Mesenchymal stem cell (in vitro differentiated cells and primary cell): ENCODE measurements at regions not wholly inside any gene's neighbourhood (a gene's known extent, or its start where the extent isn't known, plus 50 kb on each side); places are given as distances from the start of the nearest gene placed in this dataset.

ENCODE experiments used
- DNase-seq: peaks from one replicate; pipeline ENCODE4 v3.0.0-alpha.2; 2013
- H2AFZ ChIP-seq: one replicate; pipeline ENCODE4 v1.6.1; 2013; ENCODE audit warnings: low read depth, mild to moderate bottlenecking, control low read depth, inconsistent platforms, low read length, moderate library complexity
- H2AK5ac ChIP-seq: 2 replicates; pipeline ENCODE4 v1.6.1; 2013; ENCODE audit warnings: low read length, moderate library complexity, mild to moderate bottlenecking, inconsistent platforms; ENCODE audit not compliant: severe bottlenecking
- H2BK120ac ChIP-seq: one replicate; pipeline ENCODE4 v1.6.1; 2013; ENCODE audit warnings: low read depth, mild to moderate bottlenecking, inconsistent platforms, low read length, moderate library complexity
- H2BK12ac ChIP-seq, 2 experiments: one replicate each; pipeline ENCODE4 v1.6.1; 2013; ENCODE audit warnings: inconsistent platforms in 2 of 2, low read length in 2 of 2, mild to moderate bottlenecking in 2 of 2, moderate library complexity in 2 of 2, control low read depth in 1 of 2
- H2BK15ac ChIP-seq: one replicate; pipeline ENCODE4 v1.6.1; 2013; ENCODE audit warnings: mild to moderate bottlenecking, low read depth, inconsistent platforms; ENCODE audit not compliant: poor library complexity, severe bottlenecking
- H2BK5ac ChIP-seq: 2 replicates; pipeline ENCODE4 v1.6.1; 2013; ENCODE audit warnings: low read depth, mild to moderate bottlenecking, low read length, control low read depth, inconsistent platforms; ENCODE audit not compliant: poor library complexity, severe bottlenecking
- H3K14ac ChIP-seq, 2 experiments: one replicate each; pipeline ENCODE4 v1.6.1; 2013; ENCODE audit warnings: inconsistent platforms in 2 of 2, low read length in 2 of 2, control low read depth in 1 of 2, mild to moderate bottlenecking in 1 of 2, moderate library complexity in 1 of 2
- H3K18ac ChIP-seq, 2 experiments: one replicate each; pipeline ENCODE4 v1.6.1; 2013; ENCODE audit warnings: inconsistent platforms in 2 of 2, low read length in 2 of 2, control low read depth in 1 of 2, low read depth in 1 of 2, mild to moderate bottlenecking in 1 of 2
- H3K23ac ChIP-seq, 2 experiments: one replicate each; pipeline ENCODE4 v1.6.1; 2013; ENCODE audit warnings: inconsistent platforms in 2 of 2, low read length in 2 of 2, mild to moderate bottlenecking in 2 of 2, moderate library complexity in 2 of 2, control low read depth in 1 of 2
- H3K27ac ChIP-seq: 2 replicates; pipeline ENCODE4 v1.5.1; 2013; ENCODE audit warnings: mild to moderate bottlenecking, moderate library complexity, low read length, control low read depth, inconsistent platforms; ENCODE audit not compliant: poor library complexity, severe bottlenecking
- H3K27me3 ChIP-seq, 2 experiments: 2 replicates each; pipeline versions ENCODE4 v1.6.1 to v1.7.0; 2013; ENCODE audit warnings: low read length in 2 of 2, mild to moderate bottlenecking in 2 of 2, moderate library complexity in 2 of 2, control low read depth in 1 of 2, inconsistent platforms in 1 of 2; ENCODE audit not compliant: control insufficient read depth in 1 of 2, insufficient read depth in 1 of 2
- H3K36me3 ChIP-seq, 2 experiments: 2 replicates each; pipeline versions ENCODE4 v1.6.1 to v1.7.0; 2013; ENCODE audit warnings: low read length in 2 of 2, control low read depth in 1 of 2, inconsistent platforms in 1 of 2, low read depth in 1 of 2, mild to moderate bottlenecking in 1 of 2; ENCODE audit not compliant: insufficient read depth in 2 of 2, control insufficient read depth in 1 of 2
- H3K4ac ChIP-seq, 2 experiments: one replicate each; pipeline ENCODE4 v1.6.1; 2013; ENCODE audit warnings: inconsistent platforms in 2 of 2, low read length in 2 of 2, mild to moderate bottlenecking in 2 of 2, moderate library complexity in 2 of 2, control low read depth in 1 of 2, low read depth in 1 of 2
- H3K4me1 ChIP-seq: 2 replicates; pipeline ENCODE4 v1.6.1; 2013; ENCODE audit warnings: low read depth, low read length, control low read depth; ENCODE audit not compliant: control insufficient read depth, insufficient read depth
- H3K4me2 ChIP-seq: 2 replicates; pipeline ENCODE4 v1.6.1; 2013; ENCODE audit warnings: low read length, mild to moderate bottlenecking, inconsistent platforms; ENCODE audit not compliant: poor library complexity, severe bottlenecking
- H3K4me3 ChIP-seq, 2 experiments: 2 replicates each; pipeline versions ENCODE4 v1.5.1 to v1.7.0; 2013; ENCODE audit warnings: low read length in 2 of 2, mild to moderate bottlenecking in 2 of 2, control low read depth in 1 of 2, low read depth in 1 of 2; ENCODE audit not compliant: insufficient read depth in 1 of 2
- H3K79me1 ChIP-seq: replicated peaks from 2 replicates; pipeline ENCODE4 v1.6.1; 2013; ENCODE audit warnings: mild to moderate bottlenecking, control low read depth, low read length, inconsistent platforms; ENCODE audit not compliant: poor library complexity, severe bottlenecking
- H3K9ac ChIP-seq: 2 replicates; pipeline ENCODE4 v1.7.0; 2013; ENCODE audit warnings: mild to moderate bottlenecking, low read length, moderate library complexity
- H3K9me3 ChIP-seq: 2 replicates; pipeline ENCODE4 v1.7.0; 2013; ENCODE audit warnings: mild to moderate bottlenecking, low read length; ENCODE audit not compliant: control insufficient read depth
- H4K8ac ChIP-seq: one replicate; pipeline ENCODE4 v1.6.1; 2013; ENCODE audit warnings: inconsistent platforms, mild to moderate bottlenecking, low read length, moderate library complexity
- H4K91ac ChIP-seq: one replicate; pipeline ENCODE4 v1.6.1; 2013; ENCODE audit warnings: mild to moderate bottlenecking, low read length, inconsistent platforms
- WGBS: methylation state at CpG from one replicate; pipeline ENCODE4 v1.1.7; 2013; ENCODE audit warnings: mixed read lengths; 5-methylcytosine and 5-hydroxymethylcytosine counted together

DNA sequence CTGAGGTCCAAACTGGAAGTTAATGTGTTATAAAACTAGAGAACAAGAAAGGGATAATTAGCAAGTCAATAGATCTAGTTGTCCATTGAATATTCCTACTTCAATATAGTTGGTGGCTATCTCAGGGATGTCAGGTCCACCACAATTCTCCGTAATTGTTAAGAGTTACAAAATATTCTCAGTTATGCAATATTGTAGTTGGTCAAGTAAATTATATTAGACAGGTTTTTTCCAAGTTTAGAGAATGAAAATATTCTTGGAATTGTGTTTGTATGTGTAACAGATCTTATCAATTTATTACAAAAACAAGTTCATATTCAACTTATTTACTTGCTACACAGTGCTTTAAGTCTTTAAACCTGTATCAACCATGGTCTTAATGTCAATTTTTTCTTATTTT lies 547.4 kb downstream of the SPRY1 start:
- Histone ChIP-seq H3K27me3 (no peaks in the 10 kb centered on the region), H3K23ac (no peak overlapping the region), H3K27ac (no peak overlapping the region), H2BK120ac (no peak overlapping the region), H2BK12ac (no peak overlapping the region), H4K8ac (no peak overlapping the region), H3K4me3 (no peak overlapping the region), H2BK5ac (no peak overlapping the region), H3K4me1 (no peaks in the 10 kb centered on the region), H3K4me2 (no peak overlapping the region), H3K9me3 (no peaks in the 10 kb centered on the region), H2AK5ac (no peak overlapping the region), H2AFZ (no peak overlapping the region), H3K4ac (no peak overlapping the region), H2BK15ac (no peak overlapping the region), H3K79me1 (no peaks in the 10 kb centered on the region), H3K18ac (no peak overlapping the region), H3K36me3 (no peaks in the 10 kb centered on the region), H3K14ac (no peak overlapping the region), H3K9ac (no peak overlapping the region), H4K91ac (no peak overlapping the region)
- no CpG with 5 or more reads among the region's 1 CpG for WGBS
- DNase-seq: no peak

DNA sequence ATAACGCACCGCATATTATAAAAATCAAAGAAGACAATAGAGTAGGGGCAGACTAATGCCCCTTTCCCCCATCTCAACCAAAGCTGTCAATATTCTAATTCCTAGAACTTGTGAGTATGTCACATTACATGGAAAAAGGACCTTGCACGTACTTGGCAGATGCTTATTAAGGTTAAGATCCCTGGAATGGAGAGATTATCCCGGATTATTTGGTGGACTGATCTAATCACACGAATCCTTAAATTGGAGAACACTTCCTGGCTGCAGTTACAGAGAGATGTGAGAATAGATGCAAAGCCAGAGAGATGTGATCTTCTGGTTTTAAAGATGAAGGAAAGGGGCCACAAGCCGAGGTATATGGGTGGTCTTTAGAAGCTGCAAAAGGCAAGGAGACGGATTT lies 548.7 kb downstream of the SPRY1 start:
- H3K9me3 ChIP-seq: no peaks in the 10 kb centered on the region
- no peak overlapping the region for H4K91ac ChIP-seq
- no peaks in the 10 kb centered on the region for H3K27me3 ChIP-seq
- no peak overlapping the region for H2BK12ac ChIP-seq
- no peak overlapping the region for H3K14ac ChIP-seq
- no peak for DNase-seq
- no peak overlapping the region for H2AFZ ChIP-seq
- no peak overlapping the region for H3K4ac ChIP-seq
- H3K23ac ChIP-seq: no peak overlapping the region
- no peaks in the 10 kb centered on the region for H3K4me1 ChIP-seq
- H2BK120ac ChIP-seq: no peak overlapping the region
- H3K27ac ChIP-seq: no peak overlapping the region
- H3K79me1 ChIP-seq: no peaks in the 10 kb centered on the region
- WGBS: 95% methylated on average over 6 of the region's 7 CpGs
- H3K36me3 ChIP-seq: no peaks in the 10 kb centered on the region
- H2BK15ac ChIP-seq: no peak overlapping the region
- no peak overlapping the region for H2BK5ac ChIP-seq
- no peak overlapping the region for H3K9ac ChIP-seq
- H3K4me3 ChIP-seq: no peak overlapping the region
- H3K18ac ChIP-seq: no peak overlapping the region
- H4K8ac ChIP-seq: no peak overlapping the region
- H3K4me2 ChIP-seq: no peak overlapping the region
- H2AK5ac ChIP-seq: no peak overlapping the region

DNA sequence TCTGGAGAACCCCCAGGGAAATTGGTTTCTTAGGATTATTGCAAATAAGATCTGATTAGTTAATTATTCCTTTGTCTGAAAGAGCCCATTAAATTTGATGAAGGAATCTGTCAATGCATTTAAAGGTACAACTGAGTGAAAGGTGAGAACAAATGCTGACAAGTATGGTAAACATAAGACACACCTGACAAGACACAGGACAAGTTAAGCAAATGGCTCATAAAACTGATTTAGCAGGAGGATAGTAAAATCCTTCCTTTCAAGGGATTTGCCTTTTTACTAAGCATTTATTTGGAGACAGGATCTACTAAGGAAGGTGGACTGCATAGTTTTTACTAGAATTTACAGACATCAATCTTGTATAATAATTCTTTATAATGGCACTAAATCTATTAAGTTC lies 553.9 kb downstream of the SPRY1 start:
- H2BK120ac ChIP-seq: no peak overlapping the region
- no peak overlapping the region for H3K27ac ChIP-seq
- no peak overlapping the region for H3K14ac ChIP-seq
- no peak overlapping the region for H2BK12ac ChIP-seq
- no peaks in the 10 kb centered on the region for H3K4me1 ChIP-seq
- H4K91ac ChIP-seq: no peak overlapping the region
- no peak overlapping the region for H4K8ac ChIP-seq
- no peaks in the 10 kb centered on the region for H3K9me3 ChIP-seq
- H3K79me1 ChIP-seq: no peaks in the 10 kb centered on the region
- H3K36me3 ChIP-seq: no peaks in the 10 kb centered on the region
- H2BK5ac ChIP-seq: no peak overlapping the region
- no peak overlapping the region for H2AFZ ChIP-seq
- H3K18ac ChIP-seq: no peak overlapping the region
- H3K4ac ChIP-seq: no peak overlapping the region
- H2AK5ac ChIP-seq: no peak overlapping the region
- H3K23ac ChIP-seq: no peak overlapping the region
- H2BK15ac ChIP-seq: no peak overlapping the region
- H3K4me3 ChIP-seq: no peak overlapping the region
- H3K4me2 ChIP-seq: no peak overlapping the region
- DNase-seq: no peak
- no peaks in the 10 kb centered on the region for H3K27me3 ChIP-seq
- H3K9ac ChIP-seq: no peak overlapping the region

DNA sequence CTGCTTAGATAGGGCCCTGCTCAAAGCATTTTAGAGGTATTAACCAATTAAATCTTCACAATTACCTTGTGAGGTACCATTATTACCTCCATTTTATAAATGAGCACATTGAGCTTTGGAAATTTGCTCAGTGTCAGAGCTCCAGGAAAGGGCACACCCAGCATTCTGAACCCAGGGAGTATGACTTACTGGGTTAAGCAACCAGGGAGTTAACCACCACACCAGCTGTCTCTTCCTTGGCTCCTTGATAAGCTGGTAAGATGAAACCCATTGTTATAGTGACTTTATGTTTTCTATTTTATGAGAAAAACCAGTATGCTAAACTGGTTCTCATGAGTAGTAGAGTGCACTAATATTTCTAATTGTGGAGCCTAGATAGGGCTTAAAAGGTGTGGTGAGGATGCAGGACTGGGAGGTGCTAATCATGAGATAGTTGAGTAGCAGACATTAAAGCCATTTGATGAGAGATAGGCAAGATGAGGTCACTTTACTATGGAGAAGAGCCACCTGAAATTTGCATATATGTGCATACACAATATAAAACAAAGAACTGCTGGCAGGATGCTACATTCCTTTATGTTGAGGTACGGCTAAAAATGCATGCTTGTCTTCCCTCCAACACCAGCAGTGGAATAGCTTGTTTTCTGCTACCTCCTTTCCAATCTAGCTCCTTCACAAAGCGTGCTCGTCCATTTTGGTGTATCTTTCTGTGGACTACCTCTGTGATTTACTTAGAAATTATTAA lies 556.1 kb downstream of the SPRY1 start:
- no peak overlapping the region for H2BK5ac ChIP-seq
- H3K14ac ChIP-seq: no peak overlapping the region
- no peak overlapping the region for H3K4me2 ChIP-seq
- no peaks in the 10 kb centered on the region for H3K27me3 ChIP-seq
- no peak overlapping the region for H2AFZ ChIP-seq
- peaks cover 1% of the 10 kb centered on the region for H3K4me1 ChIP-seq
- DNase-seq: no peak
- H2BK15ac ChIP-seq: no peak overlapping the region
- no peaks in the 10 kb centered on the region for H3K9me3 ChIP-seq
- no peaks in the 10 kb centered on the region for H3K36me3 ChIP-seq
- 91% methylated on average over 1 of the region's 3 CpGs for WGBS
- no peak overlapping the region for H3K4ac ChIP-seq
- no peak overlapping the region for H2AK5ac ChIP-seq
- H2BK120ac ChIP-seq: no peak overlapping the region
- no peak overlapping the region for H3K4me3 ChIP-seq
- H3K79me1 ChIP-seq: no peaks in the 10 kb centered on the region
- no peak overlapping the region for H3K9ac ChIP-seq
- H3K27ac ChIP-seq: no peak overlapping the region
- no peak overlapping the region for H3K23ac ChIP-seq
- no peak overlapping the region for H3K18ac ChIP-seq
- no peak overlapping the region for H2BK12ac ChIP-seq
- no peak overlapping the region for H4K8ac ChIP-seq
- H4K91ac ChIP-seq: no peak overlapping the region
